ENCODE measurements at regions not wholly inside any gene's neighbourhood (a gene's known extent, or its start where the extent isn't known, plus 50 kb on each side); places are given as distances from the start of the nearest gene placed in this dataset.

- Mint-ChIP-seq H3K36me3 (no peaks in the 10 kb centered on the region), H3K4me3 (no peak overlapping the region), H3K27ac (no peak overlapping the region), H3K4me1 (peaks cover 11% of the 10 kb centered on the region), H3K9me3 (no peaks in the 10 kb centered on the region), H3K27me3 (ENCODE audit: low read depth) (no peaks in the 10 kb centered on the region)
- no peak for TF ChIP-seq CTCF (IDR thresholded peaks at IDR 0.05; ENCODE audit: unreplicated experiment)
- DNase-seq (ENCODE audit: low spot score in 2 of 2, unreplicated experiment in 2 of 2) = no peak
Observed at GRCh38 chr1:234759888-234760287, 149.9 kb upstream of the IRF2BP2 start.

- Mint-ChIP-seq H3K9me3 (no peaks in the 10 kb centered on the region), H3K4me1 (peaks cover 12% of the 10 kb centered on the region), H3K27me3 (ENCODE audit: low read depth) (no peaks in the 10 kb centered on the region), H3K27ac (no peak overlapping the region), H3K4me3 (no peak overlapping the region), H3K36me3 (no peaks in the 10 kb centered on the region)
- no peak for DNase-seq (ENCODE audit: low spot score in 2 of 2, unreplicated experiment in 2 of 2)
- TF ChIP-seq CTCF (IDR thresholded peaks at IDR 0.05; ENCODE audit: unreplicated experiment) = no peak
Observed at GRCh38 chr1:234758851-234759250, 148.9 kb upstream of the IRF2BP2 start.

GRCh38 chr1:234756857-234757256 lies 146.9 kb upstream of the IRF2BP2 start:
- no peaks in the 10 kb centered on the region for H3K36me3 Mint-ChIP-seq
- H3K4me1 Mint-ChIP-seq = peaks cover 16% of the 10 kb centered on the region
- no peaks in the 10 kb centered on the region for H3K27me3 Mint-ChIP-seq (ENCODE audit: low read depth)
- no peak overlapping the region for H3K27ac Mint-ChIP-seq
- TF ChIP-seq CTCF (IDR thresholded peaks at IDR 0.05; ENCODE audit: unreplicated experiment) = no peak
- no peak overlapping the region for H3K4me3 Mint-ChIP-seq
- DNase-seq (ENCODE audit: low spot score in 2 of 2, unreplicated experiment in 2 of 2) = no peak
- H3K9me3 Mint-ChIP-seq = no peaks in the 10 kb centered on the region

GRCh38 chr1:234756066-234756774 lies 146.2 kb upstream of the IRF2BP2 start:
- TF ChIP-seq CTCF (IDR thresholded peaks at IDR 0.05; ENCODE audit: unreplicated experiment) = no peak
- Mint-ChIP-seq H3K36me3 (no peaks in the 10 kb centered on the region), H3K27ac (no peak overlapping the region)

GRCh38 chr1:234755449-234755863 lies 145.5 kb upstream of the IRF2BP2 start:
- TF ChIP-seq CTCF (IDR thresholded peaks at IDR 0.05; ENCODE audit: unreplicated experiment) = no peak
- DNase-seq (ENCODE audit: low spot score in 2 of 2, unreplicated experiment in 2 of 2) = no peak
- H3K36me3 Mint-ChIP-seq = no peaks in the 10 kb centered on the region
- H3K4me1 Mint-ChIP-seq = peaks cover 23% of the 10 kb centered on the region
- no peak overlapping the region for H3K27ac Mint-ChIP-seq
- H3K27me3 Mint-ChIP-seq (ENCODE audit: low read depth) = no peaks in the 10 kb centered on the region
- no peaks in the 10 kb centered on the region for H3K9me3 Mint-ChIP-seq
- no peak overlapping the region for H3K4me3 Mint-ChIP-seq

More at GRCh38 chr1:234756066-234756774, 146.2 kb upstream of the IRF2BP2 start:
- H3K4me1 Mint-ChIP-seq = peaks cover 17% of the 10 kb centered on the region
- H3K27me3 Mint-ChIP-seq (ENCODE audit: low read depth) = no peaks in the 10 kb centered on the region
- no peaks in the 10 kb centered on the region for H3K9me3 Mint-ChIP-seq
- no peak for DNase-seq (ENCODE audit: low spot score in 2 of 2, unreplicated experiment in 2 of 2)
- H3K4me3 Mint-ChIP-seq = no peak overlapping the region
